Stimulated activated naive B cell treated with anti-CD40 and anti-IgM and Interleukin-4, amounts not matched to agents 10 μg/mL and 1 μg/mL and 100 μg/mL, for 72 hours (primary cell): ENCODE measurements at regions not wholly inside any gene's neighbourhood (a gene's known extent, or its start where the extent isn't known, plus 50 kb on each side); places are given as distances from the start of the nearest gene placed in this dataset.
"Not testable (repeated sequence)": the region's sequence is repeated elsewhere in the genome, so short reads cannot be mapped to it uniquely, and the experiment has no call there.

Source experiments
- ATAC-seq, 2 donors: fragments of 150-1000 bp; cut with Tn5 transposase; replicated peaks; 2 replicates each; pipeline ENCODE4 v1.10.0; 2021; ENCODE audit warnings: moderate library complexity in 1 of 2
- DNase-seq: peaks from one replicate; pipeline ENCODE4 v3.0.0; 2021
- H3K27ac Mint-ChIP-seq: one replicate; pipeline ENCODE4 v1.8.0; 2022; ENCODE audit warnings: mild to moderate bottlenecking, mixed read lengths
- H3K27me3 Mint-ChIP-seq, 2 donors: one replicate each; pipeline ENCODE4 v1.8.0; 2022; ENCODE audit warnings: mixed read lengths in 2 of 2
- H3K36me3 Mint-ChIP-seq, 2 donors: one replicate each; pipeline ENCODE4 v1.8.0; 2022; ENCODE audit warnings: mixed read lengths in 2 of 2, mild to moderate bottlenecking in 1 of 2
- H3K4me1 Mint-ChIP-seq, 2 donors: one replicate each; pipeline ENCODE4 v1.8.0; 2022; ENCODE audit warnings: mixed read lengths in 2 of 2, mild to moderate bottlenecking in 1 of 2
- H3K4me3 Mint-ChIP-seq, 2 donors: one replicate each; pipeline ENCODE4 v1.8.0; 2022; ENCODE audit warnings: mild to moderate bottlenecking in 2 of 2, mixed read lengths in 2 of 2, moderate library complexity in 1 of 2
- H3K9me3 Mint-ChIP-seq, 2 donors: one replicate each; pipeline ENCODE4 v1.8.0; 2022; ENCODE audit warnings: mixed read lengths in 2 of 2, mild to moderate bottlenecking in 1 of 2

DNA sequence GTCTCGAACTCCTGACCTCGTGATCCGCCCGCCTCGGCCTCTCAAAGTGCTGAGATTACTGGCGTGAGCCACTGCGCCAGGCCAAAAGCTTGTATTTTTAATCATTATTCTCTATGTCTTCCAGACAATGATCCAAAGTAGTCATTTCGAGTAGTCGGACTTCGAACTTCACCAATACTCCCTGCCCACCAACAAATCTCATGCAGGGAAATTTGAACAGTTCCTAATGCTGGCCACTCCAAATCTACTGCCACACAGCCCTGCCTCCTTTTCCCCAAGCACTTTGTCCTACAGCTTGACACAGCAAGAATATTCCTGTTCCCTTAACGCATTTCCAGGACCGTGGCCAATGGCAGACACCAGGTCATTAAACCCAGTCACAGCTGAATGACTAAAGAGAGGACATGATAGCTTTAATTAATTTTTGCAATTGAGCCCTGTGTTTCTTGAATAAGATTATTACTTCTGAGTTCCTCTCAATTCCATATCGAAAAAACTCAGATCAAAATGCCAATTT is 142.3 kb upstream of the NRP1 start:
- Mint-ChIP-seq H3K9me3 (peaks cover 0 to 4% of the 10 kb centered on the region in 2 donors), H3K4me3 (no peak overlapping the region), H3K27me3 (no peaks in the 10 kb centered on the region), H3K4me1 (no peaks in the 10 kb centered on the region), H3K27ac (no peak overlapping the region), H3K36me3 (no peaks in the 10 kb centered on the region)
- no peak for DNase-seq
- no peak for ATAC-seq

GRCh38 chr10:33473688-33474087 is 139.2 kb upstream of the NRP1 start:
- H3K4me3 Mint-ChIP-seq = no peak overlapping the region
- DNase-seq = no peak
- H3K4me1 Mint-ChIP-seq = no peaks in the 10 kb centered on the region
- H3K27me3 Mint-ChIP-seq = no peaks in the 10 kb centered on the region
- H3K9me3 Mint-ChIP-seq = peaks cover 2 to 4% of the 10 kb centered on the region in 2 donors
- ATAC-seq = no peak
- H3K36me3 Mint-ChIP-seq = no peaks in the 10 kb centered on the region
- H3K27ac Mint-ChIP-seq = no peak overlapping the region

- H3K9me3 Mint-ChIP-seq, H3K27me3 Mint-ChIP-seq, DNase-seq, H3K4me3 Mint-ChIP-seq, H3K4me1 Mint-ChIP-seq, H3K36me3 Mint-ChIP-seq, H3K27ac Mint-ChIP-seq, ATAC-seq: not testable (repeated sequence)
Observed at GRCh38 chr10:33468006-33468405, 133.5 kb upstream of the NRP1 start.

DNA sequence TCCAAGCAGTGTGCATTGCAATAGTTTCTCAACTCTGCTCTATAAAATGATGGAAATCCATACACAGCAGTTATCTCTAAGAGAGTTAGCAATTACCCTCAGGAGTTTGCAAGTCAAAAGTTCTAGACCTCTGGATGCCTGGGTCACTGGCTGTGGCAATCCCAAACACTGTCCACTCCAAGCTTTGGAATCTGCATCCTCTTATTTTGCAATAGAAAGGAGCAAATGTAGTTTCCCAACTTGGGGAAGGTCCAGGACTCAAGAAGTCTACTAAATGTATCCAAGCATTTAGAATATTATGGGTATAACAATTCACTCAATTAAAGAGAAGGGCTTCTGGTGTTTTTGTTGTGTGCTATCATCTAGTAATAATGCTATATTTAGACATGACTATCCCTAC is 131.3 kb upstream of the NRP1 start:
- Mint-ChIP-seq H3K9me3 (peaks cover 0 to 4% of the 10 kb centered on the region in 2 donors), H3K27ac (no peak overlapping the region), H3K4me1 (no peaks in the 10 kb centered on the region), H3K27me3 (no peaks in the 10 kb centered on the region), H3K4me3 (no peak overlapping the region), H3K36me3 (no peaks in the 10 kb centered on the region)
- DNase-seq = no peak
- ATAC-seq = no peak

GRCh38 chr10:33463011-33463410 is 128.5 kb upstream of the NRP1 start:
- H3K27me3 Mint-ChIP-seq = no peaks in the 10 kb centered on the region

DNA sequence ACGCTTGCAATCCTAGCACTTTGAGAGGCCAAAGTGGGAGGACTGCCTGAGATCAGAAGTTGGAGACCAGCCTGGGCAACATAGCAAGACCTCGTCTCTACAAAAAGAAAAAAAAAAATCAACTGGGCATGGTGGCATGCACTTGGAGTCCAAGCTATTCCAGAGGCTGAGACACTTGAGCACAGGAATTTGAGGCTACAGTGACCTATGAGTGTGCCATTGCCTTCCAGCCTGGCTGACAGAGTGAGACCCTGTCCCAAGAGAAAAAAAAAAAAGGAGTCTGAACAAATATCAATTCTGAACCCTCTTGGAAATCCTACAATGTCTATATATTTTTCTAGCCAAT is 126.8 kb upstream of the NRP1 start:
- H3K4me1 Mint-ChIP-seq = no peaks in the 10 kb centered on the region
- H3K9me3 Mint-ChIP-seq = peaks cover 0 to 1% of the 10 kb centered on the region in 2 donors
- ATAC-seq (no peak), DNase-seq (no peak)
- no peak overlapping the region for H3K27ac Mint-ChIP-seq
- H3K4me3 Mint-ChIP-seq = no peak overlapping the region
- H3K27me3 Mint-ChIP-seq = no peaks in the 10 kb centered on the region
- H3K36me3 Mint-ChIP-seq = no peaks in the 10 kb centered on the region

More at GRCh38 chr10:33463011-33463410, 128.5 kb upstream of the NRP1 start:
- H3K4me3 Mint-ChIP-seq = no peak overlapping the region
- DNase-seq = no peak
- no peaks in the 10 kb centered on the region for H3K36me3 Mint-ChIP-seq
- peaks cover 0 to 1% of the 10 kb centered on the region in 2 donors for H3K9me3 Mint-ChIP-seq
- no peak overlapping the region for H3K27ac Mint-ChIP-seq
- ATAC-seq = no peak
- H3K4me1 Mint-ChIP-seq = no peaks in the 10 kb centered on the region

DNA sequence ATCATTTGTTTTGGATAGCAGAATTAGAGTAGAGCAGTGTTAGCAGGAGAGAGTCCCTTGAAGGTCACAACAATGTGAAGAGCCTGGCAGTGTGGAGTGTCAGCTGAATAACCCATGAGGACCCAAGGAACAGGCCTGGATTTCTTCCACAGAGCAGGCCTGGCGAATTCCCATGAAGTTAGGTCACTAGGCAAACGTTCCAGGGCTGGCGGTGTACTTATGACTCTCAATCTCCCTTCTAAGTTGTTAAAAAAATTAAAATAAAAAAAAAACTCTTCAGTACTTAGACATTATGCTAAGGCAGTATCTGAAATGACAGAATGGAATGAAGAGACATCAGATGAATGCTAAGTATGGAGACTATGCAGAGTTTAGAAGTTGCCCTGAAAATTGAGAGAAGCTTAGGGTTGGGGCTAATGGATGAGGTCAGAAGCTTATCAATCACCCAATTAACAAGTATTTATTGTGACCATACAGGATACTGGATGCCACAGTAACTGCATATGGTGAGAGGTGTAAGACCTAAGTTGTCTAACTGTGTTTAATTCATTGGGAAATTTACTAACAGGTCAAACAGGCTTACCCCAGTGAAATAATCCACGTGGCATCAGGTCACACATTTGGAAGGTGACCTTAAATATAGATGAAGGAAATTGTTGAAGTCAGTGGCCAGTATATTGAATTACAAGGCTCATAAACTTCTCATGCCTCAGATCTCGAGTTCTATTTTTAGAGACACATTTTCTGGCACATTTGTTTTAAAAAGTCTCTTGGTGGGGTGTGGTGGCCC is 126.2 kb upstream of the NRP1 start:
- Mint-ChIP-seq H3K36me3 (no peaks in the 10 kb centered on the region), H3K9me3 (peaks cover 0 to 1% of the 10 kb centered on the region in 2 donors), H3K4me3 (no peak overlapping the region), H3K27ac (no peak overlapping the region), H3K4me1 (no peaks in the 10 kb centered on the region), H3K27me3 (no peaks in the 10 kb centered on the region)
- no peak for ATAC-seq
- no peak for DNase-seq

- no peak overlapping the region for H3K27ac Mint-ChIP-seq
- H3K4me3 Mint-ChIP-seq = no peak overlapping the region
- no peak for ATAC-seq
- H3K36me3 Mint-ChIP-seq = no peaks in the 10 kb centered on the region
- DNase-seq = no peak
- H3K27me3 Mint-ChIP-seq = no peaks in the 10 kb centered on the region
- no peaks in the 10 kb centered on the region for H3K4me1 Mint-ChIP-seq
- H3K9me3 Mint-ChIP-seq = peaks cover 0 to 1% of the 10 kb centered on the region in 2 donors
Observed at GRCh38 chr10:33459602-33460001, 125.1 kb upstream of the NRP1 start.

- no peaks in the 10 kb centered on the region for H3K36me3 Mint-ChIP-seq
- DNase-seq (no peak), ATAC-seq (no peak)
- H3K27ac Mint-ChIP-seq = no peak overlapping the region
- no peak overlapping the region for H3K4me3 Mint-ChIP-seq
- no peaks in the 10 kb centered on the region for H3K4me1 Mint-ChIP-seq
- H3K9me3 Mint-ChIP-seq = peaks cover 7% of the 10 kb centered on the region in 2 donors
- no peaks in the 10 kb centered on the region for H3K27me3 Mint-ChIP-seq
Observed at GRCh38 chr10:33455029-33455428, 120.6 kb upstream of the NRP1 start.

DNA sequence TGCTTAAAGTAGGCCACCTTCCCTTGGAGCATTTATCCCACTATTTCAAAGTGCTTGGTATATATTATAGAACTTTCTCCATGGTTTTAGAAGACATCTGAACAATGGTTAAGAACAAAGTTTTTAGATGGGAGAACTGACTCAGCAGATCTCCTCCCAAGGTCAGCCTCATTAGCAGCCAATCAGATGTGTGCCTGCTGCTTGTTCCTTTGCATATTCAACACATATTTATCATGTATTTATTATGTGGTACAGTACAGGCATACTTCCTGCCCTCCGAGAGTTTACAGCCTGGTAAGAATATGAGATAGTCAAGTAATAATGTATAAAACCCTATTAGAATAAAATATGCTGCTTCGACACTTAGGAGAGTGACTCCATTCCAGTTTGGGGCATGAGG is 120.1 kb upstream of the NRP1 start:
- DNase-seq (no peak), ATAC-seq (no peak)
- Mint-ChIP-seq H3K27ac (no peak overlapping the region), H3K9me3 (peaks cover 7% of the 10 kb centered on the region in 2 donors), H3K27me3 (no peaks in the 10 kb centered on the region), H3K4me1 (no peaks in the 10 kb centered on the region), H3K4me3 (no peak overlapping the region), H3K36me3 (no peaks in the 10 kb centered on the region)

GRCh38 chr10:33453081-33454025 is 118.9 kb upstream of the NRP1 start:
- ATAC-seq = no peak
- no peak overlapping the region for H3K4me3 Mint-ChIP-seq
- H3K27me3 Mint-ChIP-seq = peaks cover 0 to 8% of the 10 kb centered on the region in 2 donors
- no peaks in the 10 kb centered on the region for H3K4me1 Mint-ChIP-seq
- DNase-seq = no peak
- no peak overlapping the region for H3K27ac Mint-ChIP-seq
- H3K9me3 Mint-ChIP-seq = peaks cover 7% of the 10 kb centered on the region in 2 donors
- H3K36me3 Mint-ChIP-seq = no peaks in the 10 kb centered on the region

GRCh38 chr10:33448421-33449140 is 114.1 kb upstream of the NRP1 start:
- no peaks in the 10 kb centered on the region for H3K4me1 Mint-ChIP-seq
- H3K27ac Mint-ChIP-seq = no peak overlapping the region
- DNase-seq (no peak), ATAC-seq (no peak)
- H3K4me3 Mint-ChIP-seq = no peak overlapping the region
- H3K9me3 Mint-ChIP-seq = peaks cover 7% of the 10 kb centered on the region in 2 donors
- peaks cover 0 to 8% of the 10 kb centered on the region in 2 donors for H3K27me3 Mint-ChIP-seq
- H3K36me3 Mint-ChIP-seq = no peaks in the 10 kb centered on the region

DNA sequence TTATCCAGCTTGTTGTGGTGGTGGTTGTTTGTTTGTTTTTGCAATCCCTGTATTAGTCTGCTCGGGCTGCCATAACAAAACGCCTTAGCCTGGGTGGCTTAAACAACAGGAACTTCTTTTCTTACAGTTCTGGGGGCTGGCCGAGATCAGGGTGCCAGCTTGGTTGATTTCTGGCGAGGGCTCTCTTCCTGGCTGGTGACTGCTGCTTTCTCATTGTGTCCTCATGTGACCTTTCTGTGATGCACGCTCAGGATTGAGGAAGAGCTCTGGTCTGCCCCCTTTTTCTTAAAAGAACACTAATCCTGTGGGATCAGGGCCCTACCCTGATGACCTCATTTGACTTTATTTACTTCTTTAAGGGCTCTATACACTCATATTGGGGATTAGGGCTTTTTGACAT is 107.1 kb upstream of the NRP1 start:
- Mint-ChIP-seq H3K27ac (no peak overlapping the region), H3K27me3 (no peaks in the 10 kb centered on the region)

DNA sequence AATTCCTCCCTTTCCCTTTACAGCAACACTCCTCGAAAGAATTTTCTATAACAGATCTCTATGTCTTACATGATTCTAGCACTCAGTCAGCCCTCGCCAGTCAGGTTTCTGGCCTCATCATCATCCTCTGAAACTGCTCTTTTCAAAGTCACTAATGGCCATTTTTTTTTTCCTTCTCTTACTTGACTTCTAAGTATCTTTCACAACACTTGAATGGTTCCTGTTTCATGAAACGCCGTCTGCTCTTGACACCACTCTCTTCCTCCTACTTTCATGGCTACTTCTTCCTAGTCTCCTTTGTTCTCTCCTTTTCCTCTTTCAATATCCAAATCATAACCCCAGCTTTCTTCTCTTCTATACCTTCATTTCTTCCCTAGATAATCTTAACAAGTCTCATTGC is 100.5 kb upstream of the NRP1 start:
- DNase-seq (no peak), ATAC-seq (no peak)
- Mint-ChIP-seq H3K27ac (no peak overlapping the region), H3K4me3 (no peak overlapping the region), H3K27me3 (no peaks in the 10 kb centered on the region), H3K4me1 (no peaks in the 10 kb centered on the region), H3K9me3 (no peaks in the 10 kb centered on the region), H3K36me3 (no peaks in the 10 kb centered on the region)

More for the DNA sequence above, 107.1 kb upstream of the NRP1 start:
- Mint-ChIP-seq H3K36me3 (no peaks in the 10 kb centered on the region), H3K4me3 (no peak overlapping the region), H3K4me1 (no peaks in the 10 kb centered on the region), H3K9me3 (no peaks in the 10 kb centered on the region)
- no peak for DNase-seq
- no peak for ATAC-seq
